GM23338 (cell line): ENCODE measurements at regions not wholly inside any gene's neighbourhood (a gene's known extent, or its start where the extent isn't known, plus 50 kb on each side); places are given as distances from the start of the nearest gene placed in this dataset.

Experiments
- ATAC-seq: fragments of 200-7000 bp; cut with Tn5 transposase; 3 replicates; pipeline ENCODE4 v1.9.1; 2020
- DNase-seq: peaks from one replicate; pipeline ENCODE4 v3.0.0-alpha.2; 2015; ENCODE audit warnings: low spot score
- H2AFZ ChIP-seq: fragments of 200-600 bp; sonication (generic); 2 replicates; pipeline ENCODE4 v1.8.0; 2016; ENCODE audit warnings: antibody characterized with exemption, mild to moderate bottlenecking, moderate library complexity
- H3F3A ChIP-seq: fragments of 200-600 bp; sonication (generic); replicated peaks from 2 replicates; pipeline ENCODE4 v1.8.0; 2017; ENCODE audit warnings: antibody characterized with exemption, mixed run types, low read depth
- H3K27ac ChIP-seq: fragments of 200-600 bp; sonication (generic); 2 replicates; pipeline ENCODE4 v1.6.1; 2016; ENCODE audit warnings: low read depth
- H3K27me3 ChIP-seq: fragments of 200-600 bp; sonication (generic); 2 replicates; pipeline ENCODE4 v1.8.0; 2016; ENCODE audit warnings: mild to moderate bottlenecking, mixed run types, moderate library complexity; ENCODE audit not compliant: insufficient read depth
- H3K36me3 ChIP-seq: fragments of 200-600 bp; sonication (generic); 2 replicates; pipeline ENCODE4 v1.8.0; 2016; ENCODE audit warnings: mild to moderate bottlenecking; ENCODE audit not compliant: insufficient read depth
- H3K4me1 ChIP-seq: fragments of 200-600 bp; sonication (generic); 2 replicates; pipeline ENCODE4 v1.8.0; 2016; ENCODE audit warnings: mild to moderate bottlenecking, moderate library complexity; ENCODE audit not compliant: insufficient read depth
- H3K4me2 ChIP-seq: fragments of 200-600 bp; sonication (generic); 2 replicates; pipeline ENCODE4 v1.7.1; 2017; ENCODE audit warnings: mixed run types
- H3K4me3 ChIP-seq: fragments of 200-600 bp; sonication (generic); 2 replicates; pipeline ENCODE4 v1.6.1; 2016; ENCODE audit warnings: mixed run types
- H3K79me2 ChIP-seq: fragments of 200-600 bp; sonication (generic); replicated peaks from 2 replicates; pipeline ENCODE4 v1.8.0; 2017; ENCODE audit warnings: mild to moderate bottlenecking; ENCODE audit not compliant: insufficient read depth
- H3K9me2 ChIP-seq: fragments of 200-600 bp; sonication (generic); 2 replicates; pipeline ENCODE4 v1.8.0; 2017; ENCODE audit not compliant: insufficient read depth
- H4K20me1 ChIP-seq: fragments of 200-600 bp; sonication (generic); replicated peaks from 2 replicates; pipeline ENCODE4 v1.8.0; 2017; ENCODE audit warnings: mild to moderate bottlenecking; ENCODE audit not compliant: insufficient read depth
- H3K27ac Mint-ChIP-seq: 2 replicates; pipeline ENCODE4 v1.8.0; 2020; ENCODE audit warnings: inconsistent platforms, mild to moderate bottlenecking, moderate library complexity, mixed read lengths
- H3K27me3 Mint-ChIP-seq: 3 replicates; pipeline ENCODE4 v1.8.0; 2022; ENCODE audit warnings: low read depth, mild to moderate bottlenecking, moderate library complexity, mixed read lengths, inconsistent platforms; ENCODE audit not compliant: insufficient read depth, poor library complexity
- H3K36me3 Mint-ChIP-seq: 3 replicates; pipeline ENCODE4 v1.8.0; 2021; ENCODE audit warnings: low read depth, mild to moderate bottlenecking, inconsistent platforms, moderate library complexity, mixed read lengths
- H3K4me1 Mint-ChIP-seq: 3 replicates; pipeline ENCODE4 v1.8.0; 2020; ENCODE audit warnings: mild to moderate bottlenecking, inconsistent platforms, mixed read lengths
- H3K4me3 Mint-ChIP-seq: 3 replicates; pipeline ENCODE4 v1.8.0; 2021; ENCODE audit warnings: moderate library complexity, mild to moderate bottlenecking, inconsistent platforms, mixed read lengths
- H3K9me3 Mint-ChIP-seq: 3 replicates; pipeline ENCODE4 v1.8.0; 2020; ENCODE audit warnings: moderate library complexity, mild to moderate bottlenecking, inconsistent platforms, mixed read lengths
- ETS1 ChIP-seq: IDR thresholded peaks from 2 replicates; pipeline ENCODE4 v1.6.1; 2016; ENCODE audit warnings: antibody characterized with exemption
- EZH2phosphoT487 ChIP-seq: fragments of 200-600 bp; sonication (generic); IDR thresholded peaks from one replicate; pipeline ENCODE4 v1.8.1; 2018; ENCODE audit warnings: antibody characterized with exemption; ENCODE audit not compliant: unreplicated experiment
- JUNB ChIP-seq: IDR thresholded peaks from one replicate; pipeline ENCODE4 v1.6.1; 2016; ENCODE audit warnings: antibody characterized with exemption; ENCODE audit not compliant: unreplicated experiment
- POLR2AphosphoS5 ChIP-seq: IDR thresholded peaks from 2 replicates; pipeline ENCODE4 v1.6.1; 2016; ENCODE audit warnings: antibody characterized with exemption, low read depth
- REST ChIP-seq: IDR thresholded peaks from one replicate; pipeline ENCODE4 v1.6.1; 2018; ENCODE audit warnings: antibody characterized with exemption; ENCODE audit not compliant: unreplicated experiment
- STAT1 ChIP-seq: IDR thresholded peaks from one replicate; pipeline ENCODE4 v1.6.1; 2016; ENCODE audit warnings: antibody characterized with exemption; ENCODE audit not compliant: unreplicated experiment
- ZNF114 ChIP-seq: fragments of 250-450 bp; sonication (Bioruptor Pico); IDR thresholded peaks from 2 replicates; pipeline ENCODE4 v1.5.0; 2020; ENCODE audit warnings: mild to moderate bottlenecking, moderate library complexity
- ZNF331 ChIP-seq: fragments of 250-450 bp; sonication (Bioruptor Pico); IDR thresholded peaks from 2 replicates; pipeline ENCODE4 v1.5.0; 2020; ENCODE audit warnings: low read depth, mild to moderate bottlenecking, moderate library complexity
- ZNF462 ChIP-seq: fragments of 250-450 bp; sonication (Bioruptor Pico); IDR thresholded peaks from 2 replicates; pipeline ENCODE4 v1.5.0; 2020; ENCODE audit warnings: mild to moderate bottlenecking, moderate library complexity

GRCh38 chr20:24098886-24099285, 110.3 kb upstream of the GGTLC1 start:
- H2AFZ ChIP-seq: no peak overlapping the region
- ATAC-seq (no peak), DNase-seq (no peak)
- no peaks in the 10 kb centered on the region for H3K79me2 ChIP-seq
- no peak overlapping the region for H3K4me3 Mint-ChIP-seq
- H3K27ac ChIP-seq: no peak overlapping the region
- no peak overlapping the region for H3K4me3 ChIP-seq
- no peaks in the 10 kb centered on the region for H3K4me1 ChIP-seq
- no peak overlapping the region for H3K27ac Mint-ChIP-seq
- H3K9me3 Mint-ChIP-seq: no peaks in the 10 kb centered on the region; the same call in 2 of the 3 replicates
- no peaks in the 10 kb centered on the region for H3K36me3 ChIP-seq
- H3K9me2 ChIP-seq: no peaks in the 10 kb centered on the region
- H3K36me3 Mint-ChIP-seq: no peaks in the 10 kb centered on the region
- no peak overlapping the region for H3K4me2 ChIP-seq
- H3K27me3 ChIP-seq: no peaks in the 10 kb centered on the region
- peaks cover 7% of the 10 kb centered on the region for H3K27me3 Mint-ChIP-seq
- no peak for TF ChIP-seq POLR2AphosphoS5
- no peak for TF ChIP-seq ZNF462 (CRISPR knock-in tag)
- no peak for TF ChIP-seq REST
- TF ChIP-seq ZNF331 (CRISPR knock-in tag): no peak
- no peak for TF ChIP-seq EZH2phosphoT487
- TF ChIP-seq STAT1: no peak
- TF ChIP-seq JUNB: no peak
- no peak for TF ChIP-seq ETS1
- TF ChIP-seq ZNF114 (CRISPR knock-in tag): no peak
- H4K20me1 ChIP-seq: no peaks in the 10 kb centered on the region
- H3F3A ChIP-seq: no peaks in the 10 kb centered on the region
- H3K4me1 Mint-ChIP-seq: peaks cover 19% of the 10 kb centered on the region; the same call in 2 of the 3 replicates
